CD4-positive, alpha-beta T cell (primary cell): ENCODE measurements at regions not wholly inside any gene's neighbourhood (a gene's known extent, or its start where the extent isn't known, plus 50 kb on each side); places are given as distances from the start of the nearest gene placed in this dataset.

Source experiments
- ATAC-seq: fragments of 200-7000 bp; cut with Tn5 transposase; one replicate; pipeline ENCODE4 v1.10.0; 2022; ENCODE audit warnings: mild to moderate bottlenecking; ENCODE audit not compliant: poor library complexity
- CTCF ChIA-PET: fragments of 350-600 bp; sonication (Branson Sonifier 250); formaldehyde crosslinking; loops from one replicate; lab custom pipeline; 2021; ENCODE audit warnings: antibody characterized with exemption, inconsistent platforms; lab: Charles Lee
- POLR2A ChIA-PET: fragments of 350-600 bp; sonication (Branson Sonifier 250); formaldehyde crosslinking; loops from one replicate; lab custom pipeline; 2021; ENCODE audit warnings: antibody characterized with exemption, inconsistent platforms; lab: Charles Lee
- DNase-seq, 14 experiments: peaks; one replicate each; pipeline ENCODE4 v3.0.0-alpha.2; 2013 to 2020; ENCODE audit warnings: mixed read lengths in 2 of 14
- H3K27ac ChIP-seq, 2 donors: one replicate each; pipeline versions ENCODE4 v1.5.1 to v1.7.0; 2013; ENCODE audit warnings: low read length in 2 of 2, low read depth in 1 of 2, mild to moderate bottlenecking in 1 of 2
- H3K27me3 ChIP-seq, 2 experiments: 1 replicate in 1 of 2; 2 replicates in 1 of 2; pipeline versions ENCODE4 v1.6.1 to v1.7.0; 2013; ENCODE audit warnings: low read length in 2 of 2, control low read depth in 1 of 2, mild to moderate bottlenecking in 1 of 2, moderate library complexity in 1 of 2; ENCODE audit not compliant: insufficient read depth in 2 of 2, control insufficient read depth in 1 of 2
- H3K36me3 ChIP-seq: one replicate; pipeline ENCODE4 v1.6.1; 2013; ENCODE audit warnings: low read length, control low read depth; ENCODE audit not compliant: insufficient read depth
- H3K4me1 ChIP-seq: one replicate; pipeline ENCODE4 v1.6.1; 2013; ENCODE audit warnings: low read length, control low read depth; ENCODE audit not compliant: insufficient read depth
- H3K4me3 ChIP-seq: one replicate; pipeline ENCODE4 v1.5.1; 2013; ENCODE audit warnings: mild to moderate bottlenecking, low read length, moderate library complexity
- H3K9me3 ChIP-seq, 2 experiments: 1 replicate in 1 of 2; 2 replicates in 1 of 2; pipeline versions ENCODE4 v1.6.1 to v1.7.0; 2013; ENCODE audit warnings: low read length in 2 of 2, mild to moderate bottlenecking in 2 of 2, control low read depth in 1 of 2, moderate library complexity in 1 of 2; ENCODE audit not compliant: control insufficient read depth in 1 of 2, insufficient read depth in 1 of 2
- H3K27ac Mint-ChIP-seq: one replicate; pipeline ENCODE4 v1.8.0; 2020; ENCODE audit warnings: mixed read lengths
- H3K27me3 Mint-ChIP-seq: one replicate; pipeline ENCODE4 v1.8.0; 2021; ENCODE audit warnings: mixed read lengths
- H3K36me3 Mint-ChIP-seq: one replicate; pipeline ENCODE4 v1.8.0; 2021; ENCODE audit warnings: low read depth, mixed read lengths
- H3K4me1 Mint-ChIP-seq: one replicate; pipeline ENCODE4 v1.8.0; 2021; ENCODE audit warnings: low read depth, mixed read lengths
- H3K4me3 Mint-ChIP-seq: one replicate; pipeline ENCODE4 v1.8.0; 2020; ENCODE audit warnings: mild to moderate bottlenecking, mixed read lengths
- H3K9me3 Mint-ChIP-seq: one replicate; pipeline ENCODE4 v1.8.0; 2020; ENCODE audit warnings: mixed read lengths
- CTCF ChIP-seq: fragments of 200-600 bp; IDR thresholded peaks from one replicate; pipeline ENCODE4 v1.8.0; 2022; ENCODE audit warnings: antibody characterized with exemption, mild to moderate bottlenecking
- intact Hi-C, 2 experiments: fragments of 100-400 bp; cut with DNase I in 1 of 2; cut with micrococcal nuclease in 1 of 2; formaldehyde crosslinking; loops; one replicate each; pipeline versions ENCODE4 v1.15.1 to v1.9.0; 2023 to 2025; cut with DNase I, micrococcal nuclease

GRCh38 chr14:22297376-22297775, 291.6 kb downstream of the DAD1 start:
- POLR2A ChIA-PET: no interaction called here
- no peaks in the 10 kb centered on the region for H3K36me3 Mint-ChIP-seq
- H3K27me3 Mint-ChIP-seq: no peaks in the 10 kb centered on the region

GRCh38 chr14:22296722-22297121, 292.3 kb downstream of the DAD1 start:
- no peaks in the 10 kb centered on the region for H3K4me1 ChIP-seq
- H3K4me3 ChIP-seq: no peak overlapping the region
- ChIA-PET POLR2A (no interaction called here), CTCF (no interaction called here)
- Mint-ChIP-seq H3K27me3 (no peaks in the 10 kb centered on the region), H3K36me3 (no peaks in the 10 kb centered on the region), H3K4me1 (no peaks in the 10 kb centered on the region), H3K4me3 (no peak overlapping the region), H3K27ac (no peak overlapping the region), H3K9me3 (no peaks in the 10 kb centered on the region)
- ATAC-seq: no peak
- H3K27ac ChIP-seq: no peak overlapping the region
- no peak for TF ChIP-seq CTCF
- H3K9me3 ChIP-seq: no peaks in the 10 kb centered on the region
- no peaks in the 10 kb centered on the region for H3K36me3 ChIP-seq
- no peaks in the 10 kb centered on the region for H3K27me3 ChIP-seq
- intact Hi-C loops: no loop called here
- no peak for DNase-seq

More at GRCh38 chr14:22297376-22297775, 291.6 kb downstream of the DAD1 start:
- Mint-ChIP-seq H3K4me1 (no peaks in the 10 kb centered on the region), H3K27ac (no peak overlapping the region), H3K9me3 (no peaks in the 10 kb centered on the region), H3K4me3 (no peak overlapping the region)
- TF ChIP-seq CTCF: no peak
- no peak for ATAC-seq
- no peak for DNase-seq
- Histone ChIP-seq H3K9me3 (no peaks in the 10 kb centered on the region), H3K4me3 (no peak overlapping the region), H3K36me3 (no peaks in the 10 kb centered on the region), H3K27ac (no peak overlapping the region), H3K27me3 (no peaks in the 10 kb centered on the region), H3K4me1 (no peaks in the 10 kb centered on the region)
- CTCF ChIA-PET: no interaction called here
- intact Hi-C loops: no loop called here

DNA sequence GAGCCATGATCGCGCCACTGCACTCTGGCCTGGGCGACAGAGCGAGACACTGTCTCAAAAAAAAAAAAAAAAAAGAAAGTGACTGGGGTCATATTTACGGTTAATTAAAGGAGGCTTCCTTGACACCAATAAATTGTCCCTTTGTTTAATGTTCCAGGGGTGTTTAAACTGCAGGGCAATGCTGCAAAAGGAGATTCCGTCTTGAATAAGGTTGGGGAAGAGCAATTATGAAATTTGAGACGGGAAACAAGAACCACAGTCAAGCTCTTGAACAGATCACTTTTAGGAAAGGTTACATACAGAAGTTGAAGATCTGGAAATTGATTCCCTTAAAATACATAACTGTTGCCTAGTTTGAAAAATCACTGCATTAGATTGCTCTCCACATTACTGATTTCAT, 292.9 kb downstream of the DAD1 start:
- intact Hi-C loops: no loop called here
- Mint-ChIP-seq H3K4me1 (no peaks in the 10 kb centered on the region), H3K36me3 (no peaks in the 10 kb centered on the region), H3K27me3 (no peaks in the 10 kb centered on the region), H3K4me3 (no peak overlapping the region), H3K27ac (no peak overlapping the region), H3K9me3 (no peaks in the 10 kb centered on the region)
- no peak for DNase-seq
- Histone ChIP-seq H3K4me3 (no peak overlapping the region), H3K27ac (no peak overlapping the region), H3K4me1 (no peaks in the 10 kb centered on the region), H3K27me3 (no peaks in the 10 kb centered on the region), H3K9me3 (no peaks in the 10 kb centered on the region), H3K36me3 (no peaks in the 10 kb centered on the region)
- CTCF ChIA-PET: no interaction called here
- ATAC-seq: no peak
- POLR2A ChIA-PET: no interaction called here
- TF ChIP-seq CTCF: no peak
